ENCODE measurements at regions not wholly inside any gene's neighbourhood (a gene's known extent, or its start where the extent isn't known, plus 50 kb on each side); places are given as distances from the start of the nearest gene placed in this dataset.
"Not testable (repeated sequence)": the region's sequence is repeated elsewhere in the genome, so short reads cannot be mapped to it uniquely, and the experiment has no call there.

DNA sequence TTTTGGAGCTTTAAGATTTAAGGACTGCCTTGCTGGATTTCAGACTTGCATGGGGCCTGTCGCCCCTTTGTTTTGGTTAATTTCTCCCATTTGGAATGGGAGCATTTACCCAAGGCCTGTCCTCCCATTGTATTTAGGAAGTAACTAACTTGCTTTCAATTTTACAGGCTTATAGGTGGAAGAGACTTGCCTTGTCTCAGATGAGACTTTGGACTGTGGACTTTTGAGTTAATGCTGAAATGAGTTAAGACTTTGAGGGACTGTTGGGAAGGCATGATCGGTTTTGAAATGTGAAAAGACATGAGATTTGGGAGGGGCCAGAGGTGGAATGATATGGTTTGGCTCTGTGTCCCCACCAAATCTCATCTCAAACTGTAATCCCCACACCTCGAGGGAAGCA lies 56.5 kb upstream of the TNFSF10 start:
- not testable (repeated sequence) for H3K36me3 Mint-ChIP-seq (ENCODE audit: low read depth); H3K4me3 Mint-ChIP-seq; H3K27me3 Mint-ChIP-seq (ENCODE audit: low read depth); DNase-seq; H3K9me3 Mint-ChIP-seq
- Mint-ChIP-seq H3K4me1 (ENCODE audit: low read depth) (peaks cover 77% of the 10 kb centered on the region), H3K27ac (peak overlapping the region; percentile 85)
- intact Hi-C loops (cut with micrococcal nuclease), result loop anchor here (1.0 to 5.0 kb wide), 7 partner anchors 17 to 1332 kb away; partner anchors contain the start of gene TNFSF10
- CTCF ChIA-PET, result interaction anchor here (7.2 kb wide), 1 partner anchor 15 kb away, joined by 47 read pairs; no protein-coding TSS in a partner anchor

- H3K4me3 Mint-ChIP-seq; H3K27me3 Mint-ChIP-seq (ENCODE audit: low read depth); H3K36me3 Mint-ChIP-seq (ENCODE audit: low read depth); H3K9me3 Mint-ChIP-seq; DNase-seq; intact Hi-C loops (cut with micrococcal nuclease); H3K27ac Mint-ChIP-seq: not testable (repeated sequence)
- peaks cover 68% of the 10 kb centered on the region for H3K4me1 Mint-ChIP-seq (ENCODE audit: low read depth)
- CTCF ChIA-PET, result interaction anchor here (1.3 to 7.2 kb wide), 2 partner anchors 16 to 17 kb away, joined by 5 to 47 read pairs; no protein-coding TSS in a partner anchor
Observed at GRCh38 chr3:172578714-172579113, 55.5 kb upstream of the TNFSF10 start.

DNA sequence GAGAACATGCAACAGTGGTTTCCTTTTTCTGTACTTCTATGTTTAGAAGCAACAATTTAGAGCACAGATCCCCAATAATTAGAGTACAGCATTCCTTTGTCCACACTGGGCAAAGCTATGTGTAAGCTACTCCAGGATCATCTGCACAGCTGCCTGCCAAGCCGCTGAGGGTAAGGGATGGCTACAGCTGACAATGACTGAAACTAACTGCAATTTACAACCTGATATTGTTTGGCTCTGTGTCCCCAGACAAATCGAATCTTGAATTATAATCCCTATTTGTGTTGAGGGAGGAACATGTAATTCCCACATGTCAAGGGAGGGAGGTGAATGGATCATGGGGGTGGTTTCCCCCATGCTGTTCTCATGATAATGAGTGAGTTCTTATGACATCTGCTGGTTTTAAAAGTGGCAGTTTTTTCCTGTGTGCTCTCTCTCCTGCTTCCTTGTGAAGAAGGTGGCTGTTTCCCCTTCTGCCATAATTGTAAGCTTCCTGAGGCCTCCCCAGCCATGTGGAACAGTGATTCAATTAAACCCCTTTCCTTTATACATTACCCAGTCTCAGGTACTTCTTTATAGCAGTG lies 54.8 kb upstream of the TNFSF10 start:
- CTCF ChIA-PET, result interaction anchor here (1.3 to 7.2 kb wide), 2 partner anchors 16 kb away, joined by 5 to 47 read pairs; no protein-coding TSS in a partner anchor
- H3K36me3 Mint-ChIP-seq (ENCODE audit: low read depth), result peaks cover 9% of the 10 kb centered on the region
- H3K4me3 Mint-ChIP-seq, result no peak overlapping the region
- peaks cover 63% of the 10 kb centered on the region for H3K4me1 Mint-ChIP-seq (ENCODE audit: low read depth)
- peak; percentile 28 for DNase-seq
- H3K27me3 Mint-ChIP-seq (ENCODE audit: low read depth), result no peaks in the 10 kb centered on the region
- peak overlapping the region; percentile 26 for H3K27ac Mint-ChIP-seq
- intact Hi-C loops (cut with micrococcal nuclease), result no loop called here
- H3K9me3 Mint-ChIP-seq, result no peaks in the 10 kb centered on the region

GRCh38 chr3:172575375-172575774 lies 52.1 kb upstream of the TNFSF10 start:
- Mint-ChIP-seq H3K4me3 (no peak overlapping the region), H3K9me3 (peaks cover 7% of the 10 kb centered on the region), H3K27me3 (ENCODE audit: low read depth) (no peaks in the 10 kb centered on the region), H3K4me1 (ENCODE audit: low read depth) (peaks cover 36% of the 10 kb centered on the region), H3K27ac (peak overlapping the region; percentile 19), H3K36me3 (ENCODE audit: low read depth) (peaks cover 9% of the 10 kb centered on the region)
- DNase-seq, result no peak
- intact Hi-C loops (cut with micrococcal nuclease), result no loop called here
- CTCF ChIA-PET, result interaction anchor here (0.8 kb wide), 1 partner anchor 17 kb away, joined by 3 read pairs; no protein-coding TSS in a partner anchor

DNA sequence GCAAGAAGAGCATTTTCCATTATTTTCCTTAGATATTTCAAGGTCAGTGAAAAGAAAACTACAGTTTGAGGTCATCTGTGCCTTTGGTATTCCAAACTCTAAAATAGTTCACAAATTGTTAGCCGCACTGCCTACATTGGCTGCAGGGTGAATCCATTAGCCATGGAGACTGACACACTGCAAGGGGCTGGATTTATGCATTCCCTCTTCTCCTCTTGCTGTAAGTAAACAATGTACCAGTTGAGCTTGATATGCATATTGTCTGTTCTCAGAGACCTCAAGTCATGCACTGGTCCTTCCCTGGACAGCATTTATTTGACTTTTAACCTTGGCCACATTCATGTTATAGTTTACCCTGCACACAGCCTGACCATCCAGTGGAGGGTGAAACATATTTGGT lies 50.2 kb upstream of the TNFSF10 start:
- Mint-ChIP-seq H3K4me3 (no peak overlapping the region), H3K36me3 (ENCODE audit: low read depth) (peaks cover 7% of the 10 kb centered on the region), H3K27me3 (ENCODE audit: low read depth) (no peaks in the 10 kb centered on the region), H3K9me3 (peaks cover 7% of the 10 kb centered on the region), H3K27ac (no peak overlapping the region), H3K4me1 (ENCODE audit: low read depth) (peaks cover 29% of the 10 kb centered on the region)
- intact Hi-C loops (cut with micrococcal nuclease), result no loop called here
- DNase-seq, result no peak
- CTCF ChIA-PET, result no interaction called here

Data from activated naive CD4-positive, alpha-beta T cell treated with anti-CD3 and anti-CD28 coated beads for 36 hours (primary cell).